Endothelial cell (in vitro differentiated cells): ENCODE measurements at regions not wholly inside any gene's neighbourhood (a gene's known extent, or its start where the extent isn't known, plus 50 kb on each side); places are given as distances from the start of the nearest gene placed in this dataset.

Source experiments
- DNase-seq: peaks from one replicate; pipeline ENCODE4 v3.0.0; 2021; ENCODE audit warnings: low spot score
- H3K27ac Mint-ChIP-seq: one replicate; pipeline ENCODE4 v1.8.0; 2021; ENCODE audit warnings: mixed read lengths, inconsistent platforms; ENCODE audit not compliant: unreplicated experiment
- H3K27me3 Mint-ChIP-seq: one replicate; pipeline ENCODE4 v1.8.0; 2021; ENCODE audit warnings: mild to moderate bottlenecking, moderate library complexity, mixed read lengths, inconsistent platforms; ENCODE audit not compliant: unreplicated experiment
- H3K36me3 Mint-ChIP-seq: one replicate; pipeline ENCODE4 v1.8.0; 2021; ENCODE audit warnings: mild to moderate bottlenecking, low read depth, mixed read lengths, inconsistent platforms; ENCODE audit not compliant: unreplicated experiment
- H3K4me1 Mint-ChIP-seq: one replicate; pipeline ENCODE4 v1.8.0; 2021; ENCODE audit warnings: mild to moderate bottlenecking, mixed read lengths, inconsistent platforms; ENCODE audit not compliant: unreplicated experiment
- H3K4me3 Mint-ChIP-seq: one replicate; pipeline ENCODE4 v1.8.0; 2021; ENCODE audit warnings: mild to moderate bottlenecking, mixed read lengths, inconsistent platforms; ENCODE audit not compliant: unreplicated experiment
- H3K9me3 Mint-ChIP-seq: one replicate; pipeline ENCODE4 v1.8.0; 2021; ENCODE audit warnings: mixed read lengths, inconsistent platforms; ENCODE audit not compliant: unreplicated experiment
- CTCF ChIP-seq: fragments of 200-600 bp; sonication (generic); IDR thresholded peaks from one replicate; pipeline ENCODE4 v1.5.0; 2021; ENCODE audit warnings: antibody characterized with exemption; ENCODE audit not compliant: unreplicated experiment

- no peak for TF ChIP-seq CTCF
- no peak for DNase-seq
- Mint-ChIP-seq H3K27me3 (peaks cover 3% of the 10 kb centered on the region), H3K4me3 (no peak overlapping the region), H3K27ac (no peak overlapping the region), H3K4me1 (peaks cover 9% of the 10 kb centered on the region), H3K9me3 (no peaks in the 10 kb centered on the region), H3K36me3 (no peaks in the 10 kb centered on the region)
Measured at GRCh38 chr1:203934027-203934426, 72.6 kb downstream of the SNRPE start.

GRCh38 chr1:203934651-203935050 lies 73.3 kb downstream of the SNRPE start:
- H3K4me1 Mint-ChIP-seq = peaks cover 9% of the 10 kb centered on the region
- H3K36me3 Mint-ChIP-seq = no peaks in the 10 kb centered on the region
- TF ChIP-seq CTCF = no peak
- DNase-seq = no peak
- H3K9me3 Mint-ChIP-seq = no peaks in the 10 kb centered on the region
- H3K27me3 Mint-ChIP-seq = peaks cover 3% of the 10 kb centered on the region
- H3K4me3 Mint-ChIP-seq = no peak overlapping the region
- no peak overlapping the region for H3K27ac Mint-ChIP-seq

GRCh38 chr1:203935321-203935720 lies 73.9 kb downstream of the SNRPE start:
- no peaks in the 10 kb centered on the region for H3K36me3 Mint-ChIP-seq
- no peak for TF ChIP-seq CTCF
- peaks cover 9% of the 10 kb centered on the region for H3K4me1 Mint-ChIP-seq
- H3K9me3 Mint-ChIP-seq = no peaks in the 10 kb centered on the region
- peaks cover 3% of the 10 kb centered on the region for H3K27me3 Mint-ChIP-seq
- no peak overlapping the region for H3K27ac Mint-ChIP-seq
- DNase-seq = no peak
- H3K4me3 Mint-ChIP-seq = no peak overlapping the region

GRCh38 chr1:203937678-203938330 lies 76.4 kb downstream of the SNRPE start:
- no peak for TF ChIP-seq CTCF
- Mint-ChIP-seq H3K27me3 (no peaks in the 10 kb centered on the region), H3K36me3 (no peaks in the 10 kb centered on the region), H3K9me3 (no peaks in the 10 kb centered on the region), H3K4me1 (no peaks in the 10 kb centered on the region), H3K4me3 (no peak overlapping the region), H3K27ac (no peak overlapping the region)
- DNase-seq = no peak

- Mint-ChIP-seq H3K27ac (no peak overlapping the region), H3K9me3 (no peaks in the 10 kb centered on the region), H3K36me3 (no peaks in the 10 kb centered on the region), H3K4me3 (no peak overlapping the region), H3K27me3 (no peaks in the 10 kb centered on the region), H3K4me1 (no peaks in the 10 kb centered on the region)
- DNase-seq = no peak
- no peak for TF ChIP-seq CTCF
Measured at GRCh38 chr1:203944651-203945404, 83.4 kb downstream of the SNRPE start.
